ENCODE measurements at regions not wholly inside any gene's neighbourhood (a gene's known extent, or its start where the extent isn't known, plus 50 kb on each side); places are given as distances from the start of the nearest gene placed in this dataset.

DNA sequence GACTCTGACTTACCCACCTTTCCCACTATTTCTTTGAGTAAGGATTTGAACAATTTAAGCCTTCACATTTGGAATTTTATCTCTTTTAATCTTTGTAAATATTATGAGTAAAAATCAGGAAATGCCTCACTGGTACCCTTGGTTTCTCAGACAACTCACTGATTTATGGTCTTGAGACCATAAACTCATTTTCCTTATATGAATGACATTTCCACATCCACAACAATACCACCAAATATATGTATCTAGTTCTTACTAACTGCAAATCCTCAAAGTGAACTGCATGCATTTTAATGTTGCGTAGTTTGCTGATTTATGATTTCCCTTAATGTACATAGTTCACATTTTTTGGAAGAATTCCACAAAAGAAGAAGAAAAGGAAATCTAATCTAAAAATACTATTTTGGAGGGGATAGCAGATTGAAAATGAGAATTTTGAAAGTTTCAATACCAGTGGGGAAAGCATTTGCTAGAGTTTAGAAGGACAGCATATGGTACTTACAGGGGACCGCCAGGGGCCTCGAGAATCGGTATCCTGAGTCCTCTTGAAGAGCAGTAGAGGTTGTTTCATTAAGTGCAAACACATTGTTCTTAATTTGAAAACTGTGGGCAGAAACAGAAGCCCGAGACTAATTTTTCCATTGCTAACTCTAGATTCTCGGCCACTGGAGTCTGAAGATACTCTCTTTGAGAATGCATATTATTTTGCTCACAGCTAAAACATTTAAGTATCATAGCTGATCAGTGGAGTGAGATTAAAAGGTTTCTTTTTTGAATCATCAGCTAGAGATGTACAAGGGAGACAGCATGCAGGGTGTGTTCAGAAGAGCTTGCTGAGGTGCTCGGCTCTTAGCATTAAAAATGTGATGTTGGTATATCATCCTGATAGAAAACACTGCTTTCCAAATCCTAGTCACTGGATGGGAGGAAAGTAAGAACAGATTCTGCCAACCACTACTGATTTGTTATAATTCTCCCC is 964.0 kb downstream of the GATA3 start:
- TF ChIP-seq CTCF (IDR thresholded peaks at IDR 0.05) (no peak), EP300 (IDR thresholded peaks at IDR 0.05) (no peak), POLR2A (IDR thresholded peaks at IDR 0.05) (no peak), POLR2AphosphoS5 (IDR thresholded peaks at IDR 0.05) (no peak)
